SH-SY5Y (cell line): ENCODE measurements at regions not wholly inside any gene's neighbourhood (a gene's known extent, or its start where the extent isn't known, plus 50 kb on each side); places are given as distances from the start of the nearest gene placed in this dataset.

ENCODE experiments used
- GATA2 ChIP-seq: IDR thresholded peaks from 2 replicates; pipeline ENCODE4 v1.6.1; 2011; ENCODE audit warnings: mild to moderate bottlenecking, low read depth, low read length
- GATA3 ChIP-seq: IDR thresholded peaks from 2 replicates; pipeline ENCODE4 v1.6.1; 2011; ENCODE audit warnings: low read depth, mild to moderate bottlenecking, low read length, moderate library complexity

DNA sequence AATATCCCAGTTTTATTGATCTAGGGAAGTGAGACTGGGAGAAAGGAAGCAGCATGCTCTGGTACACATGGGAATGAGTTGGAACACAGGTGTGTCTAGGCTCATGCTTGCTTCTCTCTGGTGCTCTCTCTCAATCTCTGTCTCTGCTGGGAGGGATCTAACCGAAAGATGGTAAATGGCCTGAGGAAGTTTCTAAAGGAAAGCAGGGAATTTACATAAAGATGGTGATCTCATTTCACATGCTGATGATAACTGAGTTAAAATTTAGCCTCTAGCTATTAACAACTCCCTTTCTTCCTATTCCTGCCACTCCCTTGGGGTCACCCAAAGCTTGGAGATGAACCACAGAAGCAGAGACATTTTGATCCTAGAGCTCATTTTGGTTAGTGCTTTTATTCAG is 436.2 kb downstream of the SH3GL2 start:
- TF ChIP-seq GATA3: no peak
- TF ChIP-seq GATA2: no peak
